HCT116 (cell line): ENCODE measurements at regions not wholly inside any gene's neighbourhood (a gene's known extent, or its start where the extent isn't known, plus 50 kb on each side); places are given as distances from the start of the nearest gene placed in this dataset.

Experiments
- ATAC-seq: fragments of 200-7000 bp; cut with Tn5 transposase; 2 replicates; pipeline ENCODE4 v1.9.1; 2020; ENCODE audit warnings: mild to moderate bottlenecking, moderate library complexity
- BruUV-seq: library from RNA; stranded (reverse); fragments of 400-500 nt; replicated peaks from 2 replicates; lab custom pipeline; 2021; lab: Mats Ljungman, UMichigan
- CTCF ChIA-PET: fragments of 300-600 bp; sonication (Branson Sonifier 250); formaldehyde crosslinking; loops from one replicate; lab custom pipeline; 2021; ENCODE audit warnings: antibody characterized with exemption; lab: Charles Lee
- POLR2A ChIA-PET: fragments of 300-600, 350-600 bp; sonication (Branson Sonifier 250); formaldehyde crosslinking; loops from one replicate; lab custom pipeline; 2021; ENCODE audit warnings: antibody characterized with exemption; lab: Charles Lee
- RAD21 ChIA-PET, 2 experiments: fragments of 300-600 bp; sonication (Branson Sonifier 250); formaldehyde crosslinking; loops; one replicate each; lab custom pipeline; 2023; ENCODE audit warnings: low total read pairs in 2 of 2; ENCODE audit not compliant: uncharacterized antibody in 2 of 2, unreplicated experiment in 2 of 2, low non-redundant PET in 1 of 2; lab: Charles Lee
- DNase-seq: peaks from one replicate; pipeline ENCODE4 v3.0.0-alpha.2; 2010; ENCODE audit warnings: low read depth, low spot score
- H2AFZ ChIP-seq: fragments of 200-600 bp; shearing (Covaris generic), sonication (generic); 2 replicates; pipeline ENCODE4 v1.6.1; 2017; ENCODE audit warnings: low read depth, mixed run types, mixed read lengths, antibody characterized with exemption, low read length; ENCODE audit not compliant: poor library complexity, severe bottlenecking
- H3K27ac ChIP-seq: 2 replicates; pipeline ENCODE4 v1.5.1; 2012; ENCODE audit warnings: low read depth, low read length
- H3K27me3 ChIP-seq: fragments of 200-600 bp; sonication (generic); 2 replicates; pipeline ENCODE4 v1.6.1; 2016; ENCODE audit warnings: mixed run types, low read length, mixed read lengths; ENCODE audit not compliant: insufficient read depth
- H3K36me3 ChIP-seq, 2 experiments: fragments of 200-500 bp in 1 of 2; fragments of 200-600 bp in 1 of 2; sonication (Bioruptor generic) in 1 of 2; sonication (generic) in 1 of 2; 2 replicates each; pipeline versions ENCODE4 v1.5.1 to v1.6.1; 2014 to 2016; ENCODE audit warnings: low read length in 2 of 2, inconsistent platforms in 1 of 2, mixed read lengths in 1 of 2, mixed run types in 1 of 2; ENCODE audit not compliant: insufficient read depth in 2 of 2, control insufficient read depth in 1 of 2
- H3K4me1 ChIP-seq, 2 experiments: fragments of 200-600 bp in 1 of 2; sonication (generic) in 1 of 2; 2 replicates each; pipeline versions ENCODE4 v1.5.1 to v1.6.1; 2012 to 2017; ENCODE audit warnings: low read length in 2 of 2, inconsistent platforms in 1 of 2, mild to moderate bottlenecking in 1 of 2, mixed read lengths in 1 of 2, mixed run types in 1 of 2, moderate library complexity in 1 of 2; ENCODE audit not compliant: insufficient read depth in 2 of 2, control insufficient read depth in 1 of 2
- H3K4me2 ChIP-seq: fragments of 200-600 bp; sonication (generic); 2 replicates; pipeline ENCODE4 v1.6.1; 2017; ENCODE audit warnings: mixed run types, low read length, mixed read lengths
- H3K4me3 ChIP-seq, 2 experiments: fragments of 200-600 bp in 1 of 2; sonication (generic) in 1 of 2; replicated peaks in 1 of 2; 2 replicates each; pipeline ENCODE4 v1.5.1; 2011 to 2016; ENCODE audit warnings: low read length in 2 of 2, control low read depth in 1 of 2, low read depth in 1 of 2, mild to moderate bottlenecking in 1 of 2, mixed read lengths in 1 of 2, mixed run types in 1 of 2
- H3K79me2 ChIP-seq: fragments of 200-600 bp; sonication (generic); 2 replicates; pipeline ENCODE4 v1.6.1; 2017; ENCODE audit warnings: mild to moderate bottlenecking, mixed run types, low read length, moderate library complexity, mixed read lengths; ENCODE audit not compliant: insufficient read depth
- H3K9ac ChIP-seq: fragments of 200-600 bp; sonication (generic); 2 replicates; pipeline ENCODE4 v1.6.1; 2016; ENCODE audit warnings: low read length, mixed read lengths
- H3K9me2 ChIP-seq: fragments of 200-600 bp; sonication (generic), shearing (Covaris generic); 2 replicates; pipeline ENCODE4 v1.6.1; 2017; ENCODE audit warnings: mixed run types, mild to moderate bottlenecking, moderate library complexity; ENCODE audit not compliant: insufficient read depth
- H3K9me3 ChIP-seq, 2 experiments: fragments of 200-500 bp in 1 of 2; fragments of 200-600 bp in 1 of 2; sonication (Bioruptor generic) in 1 of 2; sonication (generic) in 1 of 2; 2 replicates each; pipeline ENCODE4 v1.6.1; 2014 to 2017; ENCODE audit warnings: low read length in 2 of 2, mixed read lengths in 2 of 2, inconsistent platforms in 1 of 2, low read depth in 1 of 2, mild to moderate bottlenecking in 1 of 2, mixed run types in 1 of 2, moderate library complexity in 1 of 2; ENCODE audit not compliant: control insufficient read depth in 1 of 2, insufficient read depth in 1 of 2
- H4K20me1 ChIP-seq: fragments of 200-600 bp; sonication (generic), shearing (Covaris generic); 2 replicates; pipeline ENCODE4 v1.6.1; 2017; ENCODE audit warnings: mixed run types, mild to moderate bottlenecking, moderate library complexity; ENCODE audit not compliant: insufficient read depth
- ELF1 ChIP-seq: IDR thresholded peaks from 2 replicates; pipeline ENCODE4 v1.6.1; 2012; ENCODE audit warnings: low read depth, borderline replicate concordance
- EZH2phosphoT487 ChIP-seq: fragments of 200-600 bp; IDR thresholded peaks from 2 replicates; pipeline ENCODE4 v1.6.1; 2018; ENCODE audit warnings: antibody characterized with exemption, borderline replicate concordance
- FOSL1 ChIP-seq: IDR thresholded peaks from 2 replicates; pipeline ENCODE4 v1.6.1; 2012; ENCODE audit warnings: low read depth
- JUND ChIP-seq: IDR thresholded peaks from 2 replicates; pipeline ENCODE4 v1.6.1; 2012
- MAX ChIP-seq: IDR thresholded peaks from 2 replicates; pipeline ENCODE4 v1.6.1; 2012
- POLR2A ChIP-seq: IDR thresholded peaks from 2 replicates; pipeline ENCODE4 v1.7.0; 2011; ENCODE audit warnings: borderline replicate concordance; ENCODE audit not compliant: insufficient read depth, insufficient read length; ENCODE audit errors: extremely low read depth
- POLR2AphosphoS5 ChIP-seq: IDR thresholded peaks from 2 replicates; pipeline ENCODE4 v1.6.1; 2011; ENCODE audit warnings: mild to moderate bottlenecking, low read depth, low read length, moderate library complexity
- SRF ChIP-seq: IDR thresholded peaks from 2 replicates; pipeline ENCODE4 v1.6.1; 2012; ENCODE audit warnings: low read depth
- TCF7L2 ChIP-seq: IDR thresholded peaks from 2 replicates; pipeline ENCODE4 v1.7.0; 2011; ENCODE audit warnings: borderline replicate concordance, inconsistent platforms; ENCODE audit not compliant: insufficient read depth, insufficient read length; ENCODE audit errors: extremely low read depth
- YY1 ChIP-seq: IDR thresholded peaks from 2 replicates; pipeline ENCODE4 v1.6.1; 2011; ENCODE audit warnings: low read length, low read depth, moderate library complexity, mild to moderate bottlenecking; ENCODE audit not compliant: insufficient replicate concordance; ENCODE audit errors: extremely low read depth
- intact Hi-C: fragments of 100-400 bp; cut with micrococcal nuclease; formaldehyde crosslinking; loops from 2 replicates; pipeline ENCODE4 v1.10.0; 2022
- TF ChIP-seq, protein P1 (sequence below): IDR thresholded peaks from 2 replicates; pipeline ENCODE4 v1.6.1; 2012

DNA sequence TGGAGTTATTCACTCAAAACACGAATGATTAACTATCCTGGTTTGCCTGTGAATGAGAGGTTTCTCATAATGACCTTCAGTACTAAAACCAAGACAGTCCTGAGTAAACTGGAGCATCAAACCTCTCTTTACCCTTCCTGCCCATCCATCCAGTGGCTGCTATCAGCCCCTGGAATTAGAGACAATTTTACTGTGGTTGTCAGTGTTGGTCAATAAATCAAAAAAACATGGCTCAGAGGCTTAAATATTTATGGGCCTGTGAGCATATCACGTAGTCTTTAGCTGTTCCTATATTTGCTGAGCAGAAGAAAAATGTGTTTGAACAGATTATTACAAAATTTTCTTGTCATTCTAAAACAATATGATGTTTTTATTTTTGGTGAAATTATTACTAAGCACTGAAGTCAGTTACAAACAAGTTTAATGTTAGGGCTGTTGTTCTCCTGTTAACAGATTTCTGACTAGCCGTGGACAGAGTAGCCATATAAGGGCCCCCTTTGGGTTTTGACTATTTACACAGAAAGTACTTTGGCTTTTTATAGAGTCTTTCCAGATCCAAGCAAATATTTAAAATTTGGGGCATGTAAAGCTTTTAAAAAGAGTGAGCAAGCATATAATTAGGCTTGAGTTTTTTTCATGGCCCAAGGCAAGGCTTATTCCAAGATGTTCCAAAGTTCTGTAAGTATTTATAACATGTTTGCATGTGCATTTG lies 580.9 kb downstream of the DIPK2A start:
- Histone ChIP-seq H3K27ac (no peak overlapping the region), H3K4me1 (no peaks in the 10 kb centered on the region), H3K9me2 (no peaks in the 10 kb centered on the region), H3K27me3 (no peaks in the 10 kb centered on the region), H4K20me1 (no peaks in the 10 kb centered on the region), H3K4me3 (no peak overlapping the region), H3K79me2 (no peaks in the 10 kb centered on the region), H3K9ac (no peak overlapping the region), H3K4me2 (no peak overlapping the region), H3K9me3 (no peaks in the 10 kb centered on the region), H3K36me3 (no peaks in the 10 kb centered on the region), H2AFZ (no peak overlapping the region)
- ChIA-PET CTCF (no interaction called here), POLR2A (no interaction called here), RAD21 (no interaction called here)
- ATAC-seq (no peak), DNase-seq (no peak)
- intact Hi-C loops = no loop called here
- no peak for TF ChIP-seq ELF1
- no peak for TF ChIP-seq JUND
- no peak for TF ChIP-seq SRF
- TF ChIP-seq YY1 = no peak
- TF ChIP-seq POLR2A = no peak
- TF ChIP-seq MAX = no peak
- TF ChIP-seq FOSL1 = no peak
- TF ChIP-seq, protein P1, sequence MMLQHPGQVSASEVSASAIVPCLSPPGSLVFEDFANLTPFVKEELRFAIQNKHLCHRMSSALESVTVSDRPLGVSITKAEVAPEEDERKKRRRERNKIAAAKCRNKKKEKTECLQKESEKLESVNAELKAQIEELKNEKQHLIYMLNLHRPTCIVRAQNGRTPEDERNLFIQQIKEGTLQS = no peak
- no peak for TF ChIP-seq EZH2phosphoT487
- TF ChIP-seq POLR2AphosphoS5 = no peak
- TF ChIP-seq TCF7L2 = no peak
- BruUV-seq = no TSS peak
